Activated CD4-positive, alpha-beta T cell treated with anti-CD3 and anti-CD28 coated beads, Interleukin-2, amount 10 ng/mL, durations not matched to agents 24 days and 14 days (primary cell): ENCODE measurements at regions not wholly inside any gene's neighbourhood (a gene's known extent, or its start where the extent isn't known, plus 50 kb on each side); places are given as distances from the start of the nearest gene placed in this dataset.
"Not testable (repeated sequence)": the region's sequence is repeated elsewhere in the genome, so short reads cannot be mapped to it uniquely, and the experiment has no call there.

Experiments used
- DNase-seq: peaks from one replicate; pipeline ENCODE4 v3.0.0; 2022
- H3K27ac Mint-ChIP-seq: one replicate; pipeline ENCODE4 v1.8.0; 2022; ENCODE audit warnings: mild to moderate bottlenecking, mixed read lengths
- H3K27me3 Mint-ChIP-seq: one replicate; pipeline ENCODE4 v1.8.0; 2022; ENCODE audit warnings: mixed read lengths
- H3K36me3 Mint-ChIP-seq: one replicate; pipeline ENCODE4 v1.8.0; 2022; ENCODE audit warnings: low read depth, mild to moderate bottlenecking, mixed read lengths
- H3K4me1 Mint-ChIP-seq: one replicate; pipeline ENCODE4 v1.8.0; 2021; ENCODE audit warnings: mixed read lengths
- H3K4me3 Mint-ChIP-seq: one replicate; pipeline ENCODE4 v1.8.0; 2022; ENCODE audit warnings: mild to moderate bottlenecking, moderate library complexity, mixed read lengths
- H3K9me3 Mint-ChIP-seq: one replicate; pipeline ENCODE4 v1.8.0; 2021; ENCODE audit warnings: mixed read lengths
- intact Hi-C: fragments of 100-400 bp; cut with micrococcal nuclease; formaldehyde crosslinking; loops from one replicate; pipeline ENCODE4 v1.15.1; 2023

- intact Hi-C loops: no loop called here
- Mint-ChIP-seq H3K9me3 (peaks cover 25% of the 10 kb centered on the region), H3K27me3 (peaks cover 16% of the 10 kb centered on the region), H3K4me3 (no peak overlapping the region), H3K4me1 (no peaks in the 10 kb centered on the region), H3K36me3 (peaks cover 2% of the 10 kb centered on the region), H3K27ac (no peak overlapping the region)
- no peak for DNase-seq
Observed at GRCh38 chr2:12017499-12018157, 271.2 kb downstream of the LPIN1 start.

GRCh38 chr2:12018726-12019125 lies 272.3 kb downstream of the LPIN1 start:
- H3K27ac Mint-ChIP-seq, H3K36me3 Mint-ChIP-seq, DNase-seq, intact Hi-C loops, H3K4me3 Mint-ChIP-seq, H3K4me1 Mint-ChIP-seq: not testable (repeated sequence)
- Mint-ChIP-seq H3K27me3 (peaks cover 16% of the 10 kb centered on the region), H3K9me3 (peaks cover 32% of the 10 kb centered on the region)

GRCh38 chr2:12020833-12021469 lies 274.5 kb downstream of the LPIN1 start:
- Mint-ChIP-seq H3K27me3 (peaks cover 13% of the 10 kb centered on the region), H3K4me3 (no peak overlapping the region), H3K9me3 (peaks cover 36% of the 10 kb centered on the region), H3K36me3 (peaks cover 2% of the 10 kb centered on the region), H3K27ac (no peak overlapping the region), H3K4me1 (no peaks in the 10 kb centered on the region)
- intact Hi-C loops: no loop called here
- no peak for DNase-seq

- H3K36me3 Mint-ChIP-seq, DNase-seq, H3K27me3 Mint-ChIP-seq, H3K27ac Mint-ChIP-seq, intact Hi-C loops, H3K4me1 Mint-ChIP-seq, H3K4me3 Mint-ChIP-seq: not testable (repeated sequence)
- peaks cover 36% of the 10 kb centered on the region for H3K9me3 Mint-ChIP-seq
Observed at GRCh38 chr2:12024197-12024907, 277.9 kb downstream of the LPIN1 start.

- no peaks in the 10 kb centered on the region for H3K36me3 Mint-ChIP-seq
- peaks cover 6% of the 10 kb centered on the region for H3K27me3 Mint-ChIP-seq
- peaks cover 20% of the 10 kb centered on the region for H3K9me3 Mint-ChIP-seq
- no peaks in the 10 kb centered on the region for H3K4me1 Mint-ChIP-seq
- H3K27ac Mint-ChIP-seq: no peak overlapping the region
- intact Hi-C loops: no loop called here
- no peak overlapping the region for H3K4me3 Mint-ChIP-seq
- DNase-seq: no peak
Observed at GRCh38 chr2:12027136-12027535, 280.7 kb downstream of the LPIN1 start.

- Mint-ChIP-seq H3K4me1 (no peaks in the 10 kb centered on the region), H3K4me3 (no peak overlapping the region), H3K36me3 (no peaks in the 10 kb centered on the region), H3K9me3 (peaks cover 5% of the 10 kb centered on the region), H3K27me3 (peaks cover 12% of the 10 kb centered on the region), H3K27ac (no peak overlapping the region)
- no peak for DNase-seq
- intact Hi-C loops: no loop called here
Observed at GRCh38 chr2:12031866-12032265, 285.4 kb downstream of the LPIN1 start.

GRCh38 chr2:12032398-12032797 lies 286.0 kb downstream of the LPIN1 start:
- no peaks in the 10 kb centered on the region for H3K36me3 Mint-ChIP-seq
- peaks cover 13% of the 10 kb centered on the region for H3K27me3 Mint-ChIP-seq
- H3K27ac Mint-ChIP-seq: no peak overlapping the region
- H3K4me3 Mint-ChIP-seq: no peak overlapping the region
- no peaks in the 10 kb centered on the region for H3K4me1 Mint-ChIP-seq
- DNase-seq: no peak
- peaks cover 10% of the 10 kb centered on the region for H3K9me3 Mint-ChIP-seq
- intact Hi-C loops: no loop called here

- Mint-ChIP-seq H3K4me3 (no peak overlapping the region), H3K4me1 (no peaks in the 10 kb centered on the region), H3K27ac (no peak overlapping the region), H3K36me3 (no peaks in the 10 kb centered on the region), H3K9me3 (peaks cover 11% of the 10 kb centered on the region), H3K27me3 (peaks cover 14% of the 10 kb centered on the region)
- intact Hi-C loops: no loop called here
- DNase-seq: no peak
Observed at GRCh38 chr2:12032975-12033374, 286.5 kb downstream of the LPIN1 start.

- Mint-ChIP-seq H3K4me3 (no peak overlapping the region), H3K9me3 (peaks cover 11% of the 10 kb centered on the region), H3K27me3 (peaks cover 14% of the 10 kb centered on the region), H3K36me3 (no peaks in the 10 kb centered on the region), H3K27ac (no peak overlapping the region), H3K4me1 (no peaks in the 10 kb centered on the region)
- no peak for DNase-seq
- intact Hi-C loops: no loop called here
Observed at GRCh38 chr2:12033494-12033893, 287.1 kb downstream of the LPIN1 start.

GRCh38 chr2:12034382-12034781 lies 287.9 kb downstream of the LPIN1 start:
- no peak overlapping the region for H3K27ac Mint-ChIP-seq
- H3K36me3 Mint-ChIP-seq: peaks cover 4% of the 10 kb centered on the region
- no peak overlapping the region for H3K4me3 Mint-ChIP-seq
- no peak for DNase-seq
- intact Hi-C loops: no loop called here
- H3K4me1 Mint-ChIP-seq: no peaks in the 10 kb centered on the region
- H3K27me3 Mint-ChIP-seq: peaks cover 14% of the 10 kb centered on the region
- H3K9me3 Mint-ChIP-seq: peaks cover 16% of the 10 kb centered on the region

GRCh38 chr2:12035029-12035720 lies 288.7 kb downstream of the LPIN1 start:
- H3K4me3 Mint-ChIP-seq: no peak overlapping the region
- peaks cover 4% of the 10 kb centered on the region for H3K36me3 Mint-ChIP-seq
- no peaks in the 10 kb centered on the region for H3K4me1 Mint-ChIP-seq
- no peak for DNase-seq
- peaks cover 11% of the 10 kb centered on the region for H3K27me3 Mint-ChIP-seq
- no peak overlapping the region for H3K27ac Mint-ChIP-seq
- intact Hi-C loops: no loop called here
- H3K9me3 Mint-ChIP-seq: peaks cover 16% of the 10 kb centered on the region

- no peaks in the 10 kb centered on the region for H3K4me1 Mint-ChIP-seq
- no peak for DNase-seq
- no peak overlapping the region for H3K4me3 Mint-ChIP-seq
- intact Hi-C loops: no loop called here
- peaks cover 21% of the 10 kb centered on the region for H3K9me3 Mint-ChIP-seq
- H3K36me3 Mint-ChIP-seq: peaks cover 4% of the 10 kb centered on the region
- H3K27me3 Mint-ChIP-seq: peaks cover 11% of the 10 kb centered on the region
- H3K27ac Mint-ChIP-seq: no peak overlapping the region
Observed at GRCh38 chr2:12035956-12036639, 289.7 kb downstream of the LPIN1 start.

- DNase-seq: no peak
- Mint-ChIP-seq H3K4me3 (no peak overlapping the region), H3K9me3 (peaks cover 18% of the 10 kb centered on the region), H3K27me3 (peaks cover 10% of the 10 kb centered on the region), H3K27ac (no peak overlapping the region), H3K36me3 (peaks cover 4% of the 10 kb centered on the region), H3K4me1 (no peaks in the 10 kb centered on the region)
- intact Hi-C loops: no loop called here
Observed at GRCh38 chr2:12036640-12036983, 290.2 kb downstream of the LPIN1 start.
